ENCODE measurements at regions not wholly inside any gene's neighbourhood (a gene's known extent, or its start where the extent isn't known, plus 50 kb on each side); places are given as distances from the start of the nearest gene placed in this dataset.

GRCh38 chrX:143435916-143436315 is 81.4 kb downstream of the SPANXN3 start:
- DNase-seq (ENCODE audit: low read depth in 1 of 2, low spot score in 2 of 2) (no peak), FAIRE-seq (no peak)
- Histone ChIP-seq H3K23ac (ENCODE audit: insufficient read length) (no peak overlapping the region), H3K4me2 (ENCODE audit: insufficient read depth in 1 of 2, low read depth in 2 of 2, low read length in 2 of 2) (no peak overlapping the region), H3K9me3 (ENCODE audit: insufficient read depth in 2 of 2, low read depth in 1 of 2, low read length in 1 of 2) (no peaks in the 10 kb centered on the region), H2BK12ac (ENCODE audit: low read depth, low read length) (no peak overlapping the region), H4K20me1 (replicated peaks in 1 of 2; ENCODE audit: control insufficient read depth in 1 of 2, insufficient read depth in 2 of 2, low read length in 2 of 2) (no peaks in the 10 kb centered on the region), H2BK5ac (ENCODE audit: low read depth, low read length) (no peak overlapping the region), H2AFZ (ENCODE audit: low read length) (no peak overlapping the region), H3K23me2 (ENCODE audit: low read depth, low read length) (no peaks in the 10 kb centered on the region), H2AK5ac (ENCODE audit: low read depth, low read length) (no peak overlapping the region), H3K4me1 (replicated peaks in 1 of 4; ENCODE audit: control insufficient read depth in 3 of 4, insufficient read depth in 4 of 4, low read length in 3 of 4) (no peaks in the 10 kb centered on the region), H3K14ac (ENCODE audit: insufficient read length) (no peak overlapping the region), H3K4me3 (ENCODE audit: extremely low read depth in 1 of 4, insufficient read depth in 2 of 4, low read depth in 3 of 4, low read length in 4 of 4) (no peak overlapping the region), H2BK20ac (ENCODE audit: low read length) (no peak overlapping the region), H3K27me3 (replicated peaks in 1 of 4; ENCODE audit: control insufficient read depth in 3 of 4, extremely low read depth in 1 of 4, insufficient read depth in 3 of 4, low read length in 3 of 4) (no peaks in the 10 kb centered on the region), H4K5ac (ENCODE audit: insufficient read length, low read depth, low read length) (no peak overlapping the region), H4K91ac (replicated peaks; ENCODE audit: insufficient read length, low read length) (no peak overlapping the region), H4K8ac (ENCODE audit: extremely low read depth, insufficient read depth, low read length) (no peak overlapping the region), H2BK120ac (replicated peaks; ENCODE audit: low read depth, low read length) (no peak overlapping the region), H3K4ac (replicated peaks; ENCODE audit: insufficient read length, low read depth, low read length) (no peak overlapping the region), H3K79me2 (ENCODE audit: control insufficient read depth in 1 of 2, insufficient read depth in 2 of 2, low read length in 2 of 2) (no peaks in the 10 kb centered on the region), H3K79me1 (ENCODE audit: low read depth, low read length) (no peaks in the 10 kb centered on the region), H3K9ac (replicated peaks in 1 of 4; ENCODE audit: extremely low read depth in 1 of 4, low read depth in 3 of 4, low read length in 3 of 4) (no peak overlapping the region), H3K36me3 (ENCODE audit: control insufficient read depth in 2 of 4, insufficient read depth in 4 of 4, low read length in 3 of 4) (no peaks in the 10 kb centered on the region), H2BK15ac (ENCODE audit: low read length) (no peak overlapping the region), H3K56ac (replicated peaks; ENCODE audit: insufficient read length, low read depth, low read length) (no peak overlapping the region), H3K27ac (ENCODE audit: low read depth, low read length) (no peak overlapping the region), H3K18ac (ENCODE audit: extremely low read depth, low read length) (no peak overlapping the region)
- POLR2A ChIA-PET (ENCODE audit: partially characterized antibody): no interaction called here
- WGBS, 2 experiments (ENCODE audit: extremely low coverage in 1 of 2, insufficient coverage in 1 of 2, insufficient read length in 1 of 2, insufficient replicate concordance in 2 of 2, low coverage in 1 of 2, low lambda C conversion rate in 2 of 2, missing lambda C conversion rate in 1 of 2): 72% methylated on average over 2 of the region's 2 CpGs; no CpG with 5 or more reads in 1 of the 2 experiments
- CTCF ChIA-PET (ENCODE audit: partially characterized antibody): interaction anchor here (0.6 to 1.9 kb wide), 2 partner anchors 25 to 225 kb away, joined by 3 to 4 read pairs; no protein-coding TSS in a partner anchor
- TF ChIP-seq YY1 (IDR thresholded peaks at IDR 0.05; ENCODE audit: low read depth, low read length) (no peak), PHF8 (conservative IDR thresholded peaks at IDR 0.05; ENCODE audit: low read depth, low read length) (no peak), FOSL1 (IDR thresholded peaks at IDR 0.05; ENCODE audit: insufficient read depth, low read depth, low read length) (no peak), POU5F1 (IDR thresholded peaks at IDR 0.05; ENCODE audit: low read depth, low read length) (no peak), TEAD4 (IDR thresholded peaks at IDR 0.05; ENCODE audit: low read depth, low read length) (no peak), E2F6 (IDR thresholded peaks at IDR 0.05) (no peak), BCL11A (IDR thresholded peaks at IDR 0.05; ENCODE audit: low read depth in 2 of 2, low read length in 2 of 2) (no peak), CHD1 (IDR thresholded peaks at IDR 0.05; ENCODE audit: low read depth, low read length) (no peak), CBX5 (IDR thresholded peaks at IDR 0.05; ENCODE audit: low read depth, low read length) (no peak), POLR2A (IDR thresholded peaks at IDR 0.05; ENCODE audit: control extremely low read depth in 1 of 2, low read depth in 2 of 2, low read length in 2 of 2) (no peak), HDAC6 (IDR thresholded peaks at IDR 0.05; ENCODE audit: low read depth, low read length) (no peak), SP2 (IDR thresholded peaks at IDR 0.05; ENCODE audit: low read length) (no peak), HDAC2 (IDR thresholded peaks at IDR 0.05; ENCODE audit: borderline replicate concordance in 1 of 2, low read depth in 2 of 2, low read length in 2 of 2) (no peak), BACH1 (IDR thresholded peaks at IDR 0.05; ENCODE audit: low read length) (no peak), SIRT6 (IDR thresholded peaks at IDR 0.05; ENCODE audit: low read length) (no peak)

All from H1 (cell line).